SK-N-SH (cell line): ENCODE measurements at regions not wholly inside any gene's neighbourhood (a gene's known extent, or its start where the extent isn't known, plus 50 kb on each side); places are given as distances from the start of the nearest gene placed in this dataset.

Source experiments
- CTCF ChIA-PET: fragments of 300-600, 350-600 bp; formaldehyde crosslinking; extraction: SDS; loops from one replicate; lab custom pipeline; 2021; lab: Yijun Ruan, JAX
- POLR2A ChIA-PET: fragments of 350-600 bp; sonication (Branson Sonifier 250); formaldehyde crosslinking; extraction: SDS; loops from one replicate; lab custom pipeline; 2020; ENCODE audit warnings: antibody characterized with exemption, inconsistent platforms; lab: Yijun Ruan, JAX
- DNase-seq: peaks from one replicate; pipeline ENCODE4 v3.0.0; 2012
- H2AFZ ChIP-seq: fragments of 200-600 bp; sonication (generic); 2 replicates; pipeline ENCODE4 v1.8.1; 2016; ENCODE audit warnings: antibody characterized with exemption, mild to moderate bottlenecking, low read depth
- H3F3A ChIP-seq: fragments of 200-600 bp; sonication (generic); replicated peaks from 2 replicates; pipeline ENCODE3; 2016; ENCODE audit warnings: antibody characterized with exemption, mild to moderate bottlenecking; ENCODE audit not compliant: insufficient read depth
- H3K27ac ChIP-seq, 2 experiments: fragments of 200-500 bp in 1 of 2; fragments of 200-600 bp in 1 of 2; sonication (Bioruptor generic) in 1 of 2; sonication (generic), shearing (Covaris generic) in 1 of 2; 2 replicates each; pipeline versions ENCODE4 v1.5.1 to v1.6.1; 2014 to 2016; ENCODE audit warnings: low read depth in 2 of 2, inconsistent platforms in 1 of 2, low read length in 1 of 2, mild to moderate bottlenecking in 1 of 2, mixed read lengths in 1 of 2
- H3K27me3 ChIP-seq: fragments of 200-600 bp; sonication (generic), shearing (Covaris generic); 2 replicates; pipeline ENCODE4 v1.6.1; 2016; ENCODE audit warnings: mixed run types; ENCODE audit not compliant: insufficient read depth
- H3K36me3 ChIP-seq, 2 experiments: fragments of 200-500 bp in 1 of 2; fragments of 200-600 bp in 1 of 2; sonication (Bioruptor generic) in 1 of 2; sonication (generic) in 1 of 2; replicated peaks in 1 of 2; 2 replicates each; pipeline versions ENCODE3 to v1.5.1; 2014 to 2016; ENCODE audit warnings: low read length in 1 of 2, mild to moderate bottlenecking in 1 of 2; ENCODE audit not compliant: insufficient read depth in 2 of 2, control insufficient read depth in 1 of 2
- H3K4me1 ChIP-seq, 2 experiments: fragments of 200-500 bp in 1 of 2; fragments of 200-600 bp in 1 of 2; sonication (Bioruptor generic) in 1 of 2; sonication (generic), shearing (Covaris generic) in 1 of 2; 2 replicates each; pipeline versions ENCODE4 v1.5.1 to v1.6.1; 2014 to 2016; ENCODE audit warnings: low read depth in 1 of 2, low read length in 1 of 2, mixed run types in 1 of 2; ENCODE audit not compliant: insufficient read depth in 2 of 2, control insufficient read depth in 1 of 2
- H3K4me2 ChIP-seq: fragments of 200-600 bp; sonication (generic), shearing (Covaris generic); 2 replicates; pipeline ENCODE4 v1.6.1; 2017; ENCODE audit warnings: mixed run types
- H3K4me3 ChIP-seq, 2 experiments: fragments of 200-500 bp in 1 of 2; fragments of 200-600 bp in 1 of 2; sonication (Bioruptor generic) in 1 of 2; sonication (generic), shearing (Covaris generic) in 1 of 2; 2 replicates each; pipeline versions ENCODE4 v1.5.1 to v1.8.1; 2014 to 2016; ENCODE audit warnings: low read depth in 2 of 2, inconsistent platforms in 1 of 2, low read length in 1 of 2, mild to moderate bottlenecking in 1 of 2, mixed read lengths in 1 of 2, moderate library complexity in 1 of 2
- H3K79me2 ChIP-seq: fragments of 200-600 bp; sonication (generic); 2 replicates; pipeline ENCODE4 v1.8.1; 2017; ENCODE audit warnings: mild to moderate bottlenecking; ENCODE audit not compliant: insufficient read depth
- H3K9ac ChIP-seq: fragments of 200-600 bp; sonication (generic); 2 replicates; pipeline ENCODE4 v1.6.1; 2017; ENCODE audit warnings: mixed run types
- H3K9me2 ChIP-seq: fragments of 200-600 bp; sonication (generic); 2 replicates; pipeline ENCODE4 v1.6.1; 2017; ENCODE audit warnings: mixed run types
- H3K9me3 ChIP-seq: fragments of 200-600 bp; sonication (generic); 2 replicates; pipeline ENCODE4 v1.6.1; 2017; ENCODE audit warnings: mixed run types, mild to moderate bottlenecking, moderate library complexity
- H4K20me1 ChIP-seq: fragments of 200-600 bp; sonication (generic); 2 replicates; pipeline ENCODE4 v1.6.1; 2017; ENCODE audit warnings: mild to moderate bottlenecking, mixed run types; ENCODE audit not compliant: insufficient read depth
- EZH2phosphoT487 ChIP-seq: fragments of 200-600 bp; sonication (generic); IDR thresholded peaks from 2 replicates; pipeline ENCODE4 v1.6.1; 2017; ENCODE audit warnings: low read depth, mixed run types, mild to moderate bottlenecking, antibody characterized with exemption, moderate library complexity, borderline replicate concordance
- FOXM1 ChIP-seq: IDR thresholded peaks from 2 replicates; pipeline ENCODE4 v1.4.0; 2012; ENCODE audit warnings: low read depth, mild to moderate bottlenecking
- NFIC ChIP-seq: IDR thresholded peaks from 2 replicates; pipeline ENCODE4 v1.4.0; 2012; ENCODE audit warnings: borderline replicate concordance
- TEAD4 ChIP-seq: IDR thresholded peaks from 2 replicates; pipeline ENCODE4 v1.4.0; 2012; ENCODE audit warnings: mild to moderate bottlenecking, borderline replicate concordance; ENCODE audit not compliant: insufficient read depth
- WGBS: methylation state at CpG from one replicate; pipeline ENCODE4 v1.1.6; 2017; ENCODE audit warnings: low lambda C conversion rate; 5-methylcytosine and 5-hydroxymethylcytosine counted together
- TF ChIP-seq, protein P1 (sequence below): fragments of 150-350 bp; IDR thresholded peaks from 2 replicates; pipeline ENCODE4 v1.6.1; 2017; ENCODE audit warnings: antibody characterized with exemption, low read length, low read depth, borderline replicate concordance
- TF ChIP-seq, protein P2 (sequence below): IDR thresholded peaks from 2 replicates; pipeline ENCODE4 v1.4.0; 2012; ENCODE audit warnings: low read depth, borderline replicate concordance

DNA sequence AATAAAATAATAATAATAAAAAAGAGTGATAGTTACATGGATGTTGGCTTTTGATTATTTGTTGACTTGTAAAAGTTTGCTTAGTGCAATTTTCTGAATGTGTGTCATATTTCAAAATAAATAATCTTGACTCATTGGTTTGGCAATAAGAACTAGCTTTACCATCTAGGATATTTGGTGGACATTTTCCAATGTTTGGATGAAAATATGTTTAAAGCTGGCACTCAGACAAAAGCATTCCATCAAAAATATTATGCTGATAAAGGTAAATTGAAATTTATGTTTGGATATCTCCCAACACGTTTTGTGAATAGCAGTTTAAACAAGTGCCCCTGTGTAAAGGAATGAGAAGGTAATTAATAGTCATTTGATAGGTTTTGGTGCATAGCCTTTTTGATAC is 62.5 kb upstream of the KCNMA1 start:
- Histone ChIP-seq H3F3A (peaks cover 2% of the 10 kb centered on the region), H3K9me2 (no peaks in the 10 kb centered on the region), H3K4me2 (no peak overlapping the region), H3K36me3 (no peaks in the 10 kb centered on the region), H3K4me1 (no peaks in the 10 kb centered on the region; a peak in 1 of 4 replicates), H3K27ac (no peak overlapping the region), H4K20me1 (no peaks in the 10 kb centered on the region), H3K27me3 (no peaks in the 10 kb centered on the region), H3K79me2 (no peaks in the 10 kb centered on the region), H3K9ac (no peak overlapping the region), H3K9me3 (no peaks in the 10 kb centered on the region), H2AFZ (no peak overlapping the region), H3K4me3 (no peak overlapping the region)
- WGBS = 40% methylated on average over 1 of the region's 1 CpG
- no peak for DNase-seq
- POLR2A ChIA-PET = no interaction called here
- CTCF ChIA-PET = interaction anchor here (0.6 to 6.7 kb wide), 3 partner anchors 8 to 526 kb away, joined by 3 to 55 read pairs (median 4); no protein-coding TSS in a partner anchor
- TF ChIP-seq EZH2phosphoT487 (no peak), FOXM1 (no peak), NFIC (peak; percentile 19; the same call in 1 of the 2 replicates)
- TF ChIP-seq, protein P1, sequence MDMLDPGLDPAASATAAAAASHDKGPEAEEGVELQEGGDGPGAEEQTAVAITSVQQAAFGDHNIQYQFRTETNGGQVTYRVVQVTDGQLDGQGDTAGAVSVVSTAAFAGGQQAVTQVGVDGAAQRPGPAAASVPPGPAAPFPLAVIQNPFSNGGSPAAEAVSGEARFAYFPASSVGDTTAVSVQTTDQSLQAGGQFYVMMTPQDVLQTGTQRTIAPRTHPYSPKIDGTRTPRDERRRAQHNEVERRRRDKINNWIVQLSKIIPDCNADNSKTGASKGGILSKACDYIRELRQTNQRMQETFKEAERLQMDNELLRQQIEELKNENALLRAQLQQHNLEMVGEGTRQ = no peak

GRCh38 chr10:77699080-77699645 is 61.6 kb upstream of the KCNMA1 start:
- Histone ChIP-seq H4K20me1 (no peaks in the 10 kb centered on the region), H3K27me3 (no peaks in the 10 kb centered on the region), H3K4me2 (no peak overlapping the region), H3K27ac (no peak overlapping the region), H3K4me1 (no peaks in the 10 kb centered on the region; a peak in 1 of 4 replicates), H3K36me3 (no peaks in the 10 kb centered on the region), H3K9me2 (no peaks in the 10 kb centered on the region), H3K9ac (no peak overlapping the region), H3K4me3 (no peak overlapping the region), H2AFZ (no peak overlapping the region), H3F3A (peaks cover 2% of the 10 kb centered on the region), H3K79me2 (no peaks in the 10 kb centered on the region), H3K9me3 (no peaks in the 10 kb centered on the region)
- no peak for DNase-seq
- WGBS = 75% methylated on average over 1 of the region's 1 CpG
- TF ChIP-seq, protein P2, sequence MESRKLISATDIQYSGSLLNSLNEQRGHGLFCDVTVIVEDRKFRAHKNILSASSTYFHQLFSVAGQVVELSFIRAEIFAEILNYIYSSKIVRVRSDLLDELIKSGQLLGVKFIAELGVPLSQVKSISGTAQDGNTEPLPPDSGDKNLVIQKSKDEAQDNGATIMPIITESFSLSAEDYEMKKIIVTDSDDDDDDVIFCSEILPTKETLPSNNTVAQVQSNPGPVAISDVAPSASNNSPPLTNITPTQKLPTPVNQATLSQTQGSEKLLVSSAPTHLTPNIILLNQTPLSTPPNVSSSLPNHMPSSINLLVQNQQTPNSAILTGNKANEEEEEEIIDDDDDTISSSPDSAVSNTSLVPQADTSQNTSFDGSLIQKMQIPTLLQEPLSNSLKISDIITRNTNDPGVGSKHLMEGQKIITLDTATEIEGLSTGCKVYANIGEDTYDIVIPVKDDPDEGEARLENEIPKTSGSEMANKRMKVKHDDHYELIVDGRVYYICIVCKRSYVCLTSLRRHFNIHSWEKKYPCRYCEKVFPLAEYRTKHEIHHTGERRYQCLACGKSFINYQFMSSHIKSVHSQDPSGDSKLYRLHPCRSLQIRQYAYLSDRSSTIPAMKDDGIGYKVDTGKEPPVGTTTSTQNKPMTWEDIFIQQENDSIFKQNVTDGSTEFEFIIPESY = no peak
- TF ChIP-seq, protein P1 = no peak
- TF ChIP-seq TEAD4 = no peak
- POLR2A ChIA-PET = no interaction called here
- CTCF ChIA-PET = interaction anchor here (0.7 to 6.7 kb wide), 3 partner anchors 13 to 1170 kb away, joined by 3 to 55 read pairs (median 4); no protein-coding TSS in a partner anchor
